ENCODE measurements at regions not wholly inside any gene's neighbourhood (a gene's known extent, or its start where the extent isn't known, plus 50 kb on each side); places are given as distances from the start of the nearest gene placed in this dataset.
A peak's percentile ranks its signal among the peaks of the same experiment; 100 is the strongest.

GRCh38 chr2:195009202-195009601 is 647.8 kb upstream of the SLC39A10 start:
- Histone ChIP-seq H3K27me3 (replicated peaks in 1 of 4; ENCODE audit: control insufficient read depth in 3 of 4, extremely low read depth in 1 of 4, insufficient read depth in 3 of 4, low read length in 3 of 4) (no peaks in the 10 kb centered on the region), H3K9me3 (ENCODE audit: insufficient read depth in 2 of 2, low read depth in 1 of 2, low read length in 1 of 2) (no peaks in the 10 kb centered on the region), H3K18ac (ENCODE audit: extremely low read depth, low read length) (no peak overlapping the region), H4K5ac (ENCODE audit: insufficient read length, low read depth, low read length) (no peak overlapping the region), H4K91ac (replicated peaks; ENCODE audit: insufficient read length, low read length) (no peak overlapping the region), H3K14ac (ENCODE audit: insufficient read length) (no peak overlapping the region), H2BK20ac (ENCODE audit: low read length) (no peak overlapping the region), H2AFZ (ENCODE audit: low read length) (peak overlapping the region; percentile 58; the same call in 1 of the 2 replicates), H3K9ac (replicated peaks in 1 of 4; ENCODE audit: extremely low read depth in 1 of 4, low read depth in 3 of 4, low read length in 3 of 4) (no peak overlapping the region), H4K20me1 (replicated peaks in 1 of 2; ENCODE audit: control insufficient read depth in 1 of 2, insufficient read depth in 2 of 2, low read length in 2 of 2) (no peaks in the 10 kb centered on the region), H2BK12ac (ENCODE audit: low read depth, low read length) (no peak overlapping the region), H4K8ac (ENCODE audit: extremely low read depth, insufficient read depth, low read length) (no peak overlapping the region), H3K36me3 (ENCODE audit: control insufficient read depth in 2 of 4, insufficient read depth in 4 of 4, low read length in 3 of 4) (no peaks in the 10 kb centered on the region), H3K56ac (replicated peaks; ENCODE audit: insufficient read length, low read depth, low read length) (no peak overlapping the region), H3K23ac (ENCODE audit: insufficient read length) (no peak overlapping the region), H2BK120ac (replicated peaks; ENCODE audit: low read depth, low read length) (no peak overlapping the region), H3K4me3 (ENCODE audit: extremely low read depth in 1 of 4, insufficient read depth in 2 of 4, low read depth in 3 of 4, low read length in 4 of 4) (no peak overlapping the region), H2AK5ac (ENCODE audit: low read depth, low read length) (no peak overlapping the region), H3K4ac (replicated peaks; ENCODE audit: insufficient read length, low read depth, low read length) (no peak overlapping the region), H2BK15ac (ENCODE audit: low read length) (no peak overlapping the region), H3K23me2 (ENCODE audit: low read depth, low read length) (no peaks in the 10 kb centered on the region), H3K27ac (ENCODE audit: low read depth, low read length) (no peak overlapping the region), H2BK5ac (ENCODE audit: low read depth, low read length) (no peak overlapping the region), H3K4me2 (ENCODE audit: insufficient read depth in 1 of 2, low read depth in 2 of 2, low read length in 2 of 2) (no peak overlapping the region), H3K79me2 (ENCODE audit: control insufficient read depth in 1 of 2, insufficient read depth in 2 of 2, low read length in 2 of 2) (no peaks in the 10 kb centered on the region), H3K79me1 (ENCODE audit: low read depth, low read length) (no peaks in the 10 kb centered on the region), H3K4me1 (replicated peaks in 1 of 4; ENCODE audit: control insufficient read depth in 3 of 4, insufficient read depth in 4 of 4, low read length in 3 of 4) (no peaks in the 10 kb centered on the region)
- ChIA-PET CTCF (ENCODE audit: partially characterized antibody) (no interaction called here), POLR2A (ENCODE audit: partially characterized antibody) (no interaction called here)
- FAIRE-seq (no peak), DNase-seq (ENCODE audit: low read depth in 1 of 2, low spot score in 2 of 2) (no peak)
- 82% methylated on average over 8 of the region's 8 CpGs; no CpG with 5 or more reads in 1 of the 2 experiments for WGBS, 2 experiments (ENCODE audit: extremely low coverage in 1 of 2, insufficient coverage in 1 of 2, insufficient read length in 1 of 2, insufficient replicate concordance in 2 of 2, low coverage in 1 of 2, low lambda C conversion rate in 2 of 2, missing lambda C conversion rate in 1 of 2)
- TF ChIP-seq SAP30 (IDR thresholded peaks at IDR 0.05; ENCODE audit: insufficient read depth, insufficient replicate concordance, low read length), result no peak
- TF ChIP-seq RNF2 (IDR thresholded peaks at IDR 0.05; ENCODE audit: borderline replicate concordance, low read depth, low read length, missing control alignments, poor library complexity, severe bottlenecking), result no peak
- no peak for TF ChIP-seq FOSL1 (IDR thresholded peaks at IDR 0.05; ENCODE audit: insufficient read depth, low read depth, low read length)
- no peak for TF ChIP-seq POLR2A (IDR thresholded peaks at IDR 0.05; ENCODE audit: control extremely low read depth in 1 of 2, low read depth in 2 of 2, low read length in 2 of 2)
- no peak for TF ChIP-seq GTF2F1 (IDR thresholded peaks at IDR 0.05; ENCODE audit: borderline replicate concordance, low read depth, low read length)
- no peak for TF ChIP-seq SIN3A (conservative IDR thresholded peaks at IDR 0.05 in 1 of 2, IDR thresholded peaks at IDR 0.05 in 1 of 2; ENCODE audit: low read depth in 1 of 2, low read length in 2 of 2)
- no peak for TF ChIP-seq MAX (IDR thresholded peaks at IDR 0.05)
- no peak for TF ChIP-seq EP300 (IDR thresholded peaks at IDR 0.05; ENCODE audit: borderline replicate concordance in 1 of 2, low read depth in 2 of 2, low read length in 2 of 2)
- TF ChIP-seq KDM5A (IDR thresholded peaks at IDR 0.05; ENCODE audit: low read length), result no peak
- TF ChIP-seq TCF12 (IDR thresholded peaks at IDR 0.05; ENCODE audit: low read depth, low read length), result no peak
